GM19351 (cell line): ENCODE measurements at regions not wholly inside any gene's neighbourhood (a gene's known extent, or its start where the extent isn't known, plus 50 kb on each side); places are given as distances from the start of the nearest gene placed in this dataset.
"Not testable (repeated sequence)": the region's sequence is repeated elsewhere in the genome, so short reads cannot be mapped to it uniquely, and the experiment has no call there.

Experiments used
- ATAC-seq: cut with Tn5 transposase; IDR thresholded peaks from one replicate; pipeline ENCODE4 v1.9.1; 2021; ENCODE audit warnings: mild to moderate bottlenecking, moderate library complexity; ENCODE audit not compliant: unreplicated experiment

GRCh38 chr7:39824456-39825200, 125.4 kb upstream of the CDK13 start:
- ATAC-seq, result no peak

DNA sequence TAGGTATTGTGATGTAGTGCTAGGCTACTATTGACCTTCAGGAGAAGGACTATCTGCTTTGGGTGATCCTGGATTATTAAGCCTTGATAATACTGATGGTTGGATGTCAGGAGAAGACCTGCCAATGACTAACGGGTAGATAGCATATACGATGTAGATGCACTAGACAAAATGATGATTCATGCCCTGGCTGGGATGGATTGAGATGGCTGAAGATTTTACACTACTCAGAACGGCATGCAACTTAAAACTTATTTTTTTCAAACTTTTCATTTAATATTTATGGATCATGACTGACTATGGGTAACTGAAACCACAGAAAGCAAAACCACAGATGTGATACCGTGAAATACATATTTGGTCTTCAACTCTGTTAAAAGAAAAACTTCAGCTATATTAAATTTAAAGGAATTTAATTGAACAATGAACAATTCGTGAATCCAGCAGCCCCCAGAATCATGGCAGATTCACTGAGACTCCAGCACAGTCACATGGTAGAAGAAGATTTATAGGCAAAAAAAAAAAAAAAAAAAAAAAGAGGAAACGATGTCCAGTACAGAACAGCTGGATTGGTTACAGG, 124.6 kb upstream of the CDK13 start:
- ATAC-seq, result no peak

DNA sequence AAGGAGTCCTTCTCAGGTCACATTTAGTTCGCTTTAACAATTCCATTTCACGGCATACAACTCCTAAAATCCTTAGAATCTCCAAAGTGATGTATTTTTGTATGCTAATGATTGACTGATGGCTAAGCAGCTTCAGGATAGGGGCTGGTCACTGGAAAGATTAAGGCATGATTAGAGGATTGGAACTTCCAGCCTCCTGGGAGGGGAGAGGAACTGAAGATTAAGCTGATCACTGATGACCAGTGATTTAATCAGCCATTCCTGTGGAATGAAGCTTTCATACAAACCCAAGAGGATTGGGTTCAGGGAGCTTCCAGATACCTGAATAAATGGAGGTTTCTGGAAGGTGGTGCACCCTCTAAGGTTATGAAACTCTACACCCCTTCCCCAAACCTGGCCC, 123.9 kb upstream of the CDK13 start:
- no peak for ATAC-seq

GRCh38 chr7:39827571-39827970, 122.5 kb upstream of the CDK13 start:
- no peak for ATAC-seq

DNA sequence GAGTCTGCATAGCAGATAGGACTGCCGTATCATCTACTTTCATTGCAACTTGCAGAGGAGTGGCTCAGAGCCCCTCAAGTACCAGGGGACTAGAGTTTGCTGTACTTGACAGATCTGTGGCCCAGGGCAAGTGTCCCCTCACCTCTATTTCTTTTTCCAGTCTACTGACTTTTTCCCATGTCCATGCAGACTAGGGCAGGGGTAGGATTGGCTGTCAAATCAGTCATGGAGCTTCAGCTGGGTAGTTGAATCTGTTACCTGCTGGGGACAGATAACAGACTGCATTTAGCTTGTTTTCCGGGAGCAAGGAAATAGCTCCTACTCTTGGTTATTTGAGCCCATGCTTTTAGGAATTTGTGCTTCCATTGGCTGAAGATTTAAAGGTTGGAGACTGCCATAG, 121.0 kb upstream of the CDK13 start:
- ATAC-seq, result no peak

GRCh38 chr7:39832519-39833085, 117.5 kb upstream of the CDK13 start:
- ATAC-seq, result no peak

- peak; percentile 81 for ATAC-seq
Observed at GRCh38 chr7:39833180-39833799, 116.8 kb upstream of the CDK13 start.

DNA sequence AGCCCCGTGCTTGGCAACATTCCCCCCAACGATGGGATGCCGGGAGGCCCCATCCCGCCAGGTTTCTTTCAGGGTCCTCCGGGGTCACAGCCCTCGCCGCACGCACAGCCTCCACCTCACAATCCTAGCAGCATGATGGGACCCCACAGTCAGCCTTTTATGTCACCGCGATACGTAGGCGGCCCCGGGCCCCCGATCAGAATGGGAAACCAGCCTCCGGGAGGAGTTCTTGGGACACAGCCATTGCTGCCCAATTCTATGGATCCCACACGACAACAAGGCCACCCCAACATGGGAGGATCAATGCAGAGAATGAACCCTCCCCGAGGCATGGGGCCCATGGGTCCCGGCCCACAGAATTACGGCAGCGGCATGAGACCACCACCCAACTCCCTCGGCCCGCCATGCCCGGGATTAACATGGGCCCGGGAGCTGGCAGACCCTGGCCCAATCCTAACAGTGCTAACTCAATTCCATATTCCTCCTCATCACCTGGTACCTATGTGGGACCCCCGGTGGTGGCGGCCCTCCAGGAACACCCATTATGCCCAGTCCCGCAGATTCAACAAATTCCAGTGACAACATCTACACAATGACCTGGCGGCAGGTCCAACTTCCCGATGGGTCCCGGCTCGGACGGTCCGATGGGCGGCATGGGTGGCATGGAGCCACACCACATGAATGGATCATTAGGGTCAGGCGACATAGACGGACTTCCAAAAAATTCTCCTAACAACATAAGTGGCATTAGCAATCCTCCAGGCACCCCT, 116.0 kb upstream of the CDK13 start:
- not testable (repeated sequence) for ATAC-seq

DNA sequence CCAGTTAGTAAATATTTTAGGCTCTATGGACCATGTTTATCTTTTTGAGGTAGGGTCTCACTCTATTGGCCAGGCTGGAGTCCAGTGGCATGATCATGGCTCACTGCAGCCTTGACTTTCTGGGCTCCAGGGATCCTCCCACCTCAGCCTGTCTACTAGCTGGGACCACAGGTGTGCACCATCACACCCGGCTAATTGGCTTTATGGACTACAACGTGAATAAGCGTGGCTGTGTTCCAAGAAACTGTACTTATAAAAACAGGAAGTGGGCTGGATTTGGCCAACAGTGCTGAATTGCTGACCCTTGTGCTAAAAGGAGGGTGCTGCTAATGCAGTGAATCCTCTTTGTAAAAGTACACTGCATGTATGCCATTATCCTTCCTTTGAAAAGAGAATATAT, 111.7 kb upstream of the CDK13 start:
- no peak for ATAC-seq

DNA sequence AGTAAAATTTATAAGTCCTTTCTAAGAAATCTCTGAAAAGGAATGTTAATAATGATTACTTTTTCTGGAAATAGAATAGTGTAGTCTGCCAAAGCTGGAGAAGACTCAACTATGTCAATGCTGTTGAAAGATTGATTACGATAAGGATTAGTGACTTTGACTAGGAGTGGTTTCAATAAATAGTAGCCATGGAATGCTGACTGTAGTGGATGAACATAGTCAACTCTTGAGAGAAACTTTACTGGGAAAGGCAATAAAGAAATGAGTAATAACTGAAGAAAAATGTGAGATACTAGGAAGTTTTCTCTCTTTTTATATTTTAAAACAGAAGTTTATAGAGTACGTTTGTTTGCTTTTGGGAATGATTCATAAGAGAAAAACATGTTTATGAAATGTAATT, 105.0 kb upstream of the CDK13 start:
- ATAC-seq, result no peak

- no peak for ATAC-seq
Observed at GRCh38 chr7:39847227-39847626, 102.8 kb upstream of the CDK13 start.

DNA sequence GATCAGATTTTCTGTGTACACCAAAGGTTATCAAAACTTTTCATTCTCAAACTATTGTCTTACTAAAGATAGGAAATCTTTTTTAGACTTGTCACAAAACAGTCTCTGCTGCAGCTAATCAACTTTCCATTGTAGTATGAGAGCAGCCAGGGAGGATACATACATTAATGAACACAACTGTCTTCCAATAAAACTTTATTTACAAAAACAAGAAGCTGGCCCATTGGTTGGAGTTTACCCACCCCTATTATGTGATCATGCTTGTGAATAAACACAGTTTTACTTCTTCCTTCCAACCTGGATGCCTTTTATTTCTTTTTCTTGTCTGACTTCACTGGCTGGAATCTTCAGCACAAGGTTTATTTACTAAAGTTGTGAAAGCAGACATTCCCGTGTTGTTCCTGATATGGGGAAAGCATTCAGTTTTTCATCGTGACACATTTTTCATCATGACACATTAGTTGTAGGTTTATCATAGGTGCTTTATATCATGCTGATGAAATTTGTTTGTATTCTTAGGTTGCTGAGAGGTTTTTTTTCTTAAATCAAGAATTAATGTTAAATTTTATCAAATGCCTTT, 98.5 kb upstream of the CDK13 start:
- no peak for ATAC-seq

DNA sequence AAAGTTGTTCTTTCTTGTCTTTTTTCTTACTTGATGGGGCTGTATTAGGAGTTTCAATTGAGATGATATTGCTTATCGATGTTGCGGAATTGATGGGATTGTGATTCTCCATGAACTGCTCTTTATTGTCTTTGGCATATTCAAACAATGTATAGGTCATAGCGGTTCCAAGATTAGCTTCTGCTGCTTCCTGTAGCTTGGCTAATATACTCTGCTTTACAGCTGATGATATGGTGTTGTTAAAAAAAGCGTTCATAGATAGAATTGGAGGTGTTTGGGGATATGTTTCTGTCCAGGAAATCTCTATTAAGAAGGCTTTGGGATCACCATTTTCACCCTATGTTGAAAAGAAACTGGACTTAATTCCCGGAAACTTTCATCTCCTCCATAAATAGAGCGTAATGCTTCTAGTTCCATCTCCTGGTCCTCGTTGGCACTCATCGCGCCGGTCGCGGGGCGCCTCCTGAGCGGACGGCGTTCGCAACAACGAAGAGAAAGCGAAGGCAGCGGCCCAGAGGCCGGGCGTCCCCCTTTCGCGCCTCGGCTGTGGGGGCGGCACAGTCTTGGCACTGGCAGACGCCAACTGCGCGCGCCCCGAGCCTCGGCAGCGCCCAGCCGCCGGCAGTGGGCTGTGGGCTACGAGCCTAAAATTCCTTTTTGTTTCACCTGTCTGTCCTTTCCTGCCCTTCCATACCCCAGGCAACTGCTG, 95.3 kb upstream of the CDK13 start:
- peak; percentile 96 for ATAC-seq

DNA sequence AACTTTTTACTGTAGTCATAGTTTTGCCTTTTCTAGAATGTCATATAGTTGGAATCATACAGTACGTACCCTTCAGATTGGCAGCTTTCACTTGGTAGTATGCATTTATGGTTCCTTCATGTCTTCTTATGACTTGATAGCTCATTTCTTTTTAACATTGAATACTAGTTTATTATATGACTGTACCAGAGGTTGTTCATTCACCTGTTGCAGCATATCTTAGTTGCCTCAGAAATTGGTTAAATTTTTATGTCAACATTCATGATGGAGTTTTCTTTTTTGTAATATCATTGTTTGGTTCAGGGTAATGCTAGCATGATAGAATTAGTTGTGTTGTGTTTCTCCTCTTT, 94.8 kb upstream of the CDK13 start:
- ATAC-seq, result no peak

DNA sequence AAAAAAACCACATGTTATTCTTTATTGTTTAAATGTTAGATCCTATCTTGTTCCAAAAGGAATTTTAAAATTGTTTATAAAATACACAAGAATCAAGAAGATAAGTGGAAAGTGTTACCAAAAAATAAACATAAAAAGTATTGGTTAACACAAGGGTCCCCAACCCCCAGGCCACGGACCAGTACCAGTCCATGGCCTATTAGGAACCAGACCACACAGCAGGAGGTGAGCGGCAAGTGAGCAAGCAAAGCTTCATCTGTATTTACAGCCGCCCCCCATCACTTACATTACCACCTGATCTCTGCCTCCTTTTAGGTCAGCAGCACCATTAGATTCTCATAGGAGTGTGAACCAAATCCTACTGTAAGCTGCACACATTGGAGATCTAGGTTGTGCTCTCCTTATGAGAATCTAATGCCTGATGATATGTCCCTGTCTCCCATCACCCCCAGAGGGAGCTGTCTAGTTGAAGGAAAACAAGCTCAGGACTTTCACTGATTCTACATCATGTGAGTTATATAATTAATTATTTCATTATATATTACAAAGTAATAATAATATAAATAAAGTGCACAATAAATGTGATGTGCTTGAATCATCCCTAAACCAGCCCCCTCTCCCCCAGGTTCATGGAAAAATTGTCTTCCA, 86.3 kb upstream of the CDK13 start:
- not testable (repeated sequence) for ATAC-seq

- not testable (repeated sequence) for ATAC-seq
Observed at GRCh38 chr7:39869888-39870522, 80.1 kb upstream of the CDK13 start.

DNA sequence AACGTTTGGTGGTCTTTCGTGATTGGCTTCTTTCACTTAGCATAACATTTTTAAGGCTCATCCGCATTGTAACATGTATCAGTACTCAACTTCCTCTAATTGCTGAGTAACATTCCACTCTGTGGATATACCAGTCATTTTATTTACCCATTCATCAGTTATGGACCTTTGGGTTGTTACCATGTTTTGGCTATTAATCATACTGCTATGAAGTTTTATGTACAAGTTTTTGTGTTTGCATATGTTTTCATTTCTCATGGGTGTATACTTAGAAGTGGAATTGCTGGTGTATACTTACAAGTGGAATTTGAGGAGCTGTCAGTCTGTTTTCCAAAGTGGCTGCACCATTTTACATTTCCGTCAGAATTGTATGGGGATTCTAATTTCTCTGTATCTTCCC, 78.4 kb upstream of the CDK13 start:
- not testable (repeated sequence) for ATAC-seq

- ATAC-seq, result no peak
Observed at GRCh38 chr7:39880556-39880955, 69.5 kb upstream of the CDK13 start.

DNA sequence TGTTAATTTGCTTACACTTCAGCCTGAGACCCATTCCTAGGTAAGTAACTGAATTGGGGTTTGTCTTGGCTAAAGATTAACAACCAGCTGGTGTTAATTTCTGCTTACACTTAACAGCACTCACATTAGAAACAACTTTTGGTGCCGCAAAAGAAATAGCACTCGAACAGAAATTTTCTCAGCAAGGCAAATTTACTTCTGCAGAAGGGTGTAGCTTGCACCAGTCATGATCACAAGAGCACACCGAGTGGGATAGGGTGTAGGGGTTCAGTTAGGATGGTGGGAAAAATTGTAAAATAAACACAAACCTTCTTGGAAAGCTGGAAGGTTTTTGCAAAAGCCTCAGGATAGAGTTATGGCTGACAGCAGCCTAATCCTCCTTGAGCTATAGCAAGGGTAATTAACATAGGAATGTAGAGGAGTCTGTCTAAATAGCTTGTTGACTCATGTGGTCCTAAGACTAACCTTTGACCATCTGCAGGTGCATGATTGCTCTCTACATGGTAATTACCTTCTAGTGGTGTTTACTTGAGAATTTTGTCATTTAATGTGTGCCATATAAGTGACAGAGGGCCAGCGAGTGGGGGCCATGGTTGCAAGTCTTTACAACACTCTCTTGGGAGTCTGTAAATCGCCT, 67.8 kb upstream of the CDK13 start:
- ATAC-seq, result no peak
